ENCODE measurements at regions not wholly inside any gene's neighbourhood (a gene's known extent, or its start where the extent isn't known, plus 50 kb on each side); places are given as distances from the start of the nearest gene placed in this dataset.

- TF ChIP-seq POLR2A (IDR thresholded peaks at IDR 0.05; ENCODE audit: low read depth, low read length) (no peak), POLR2AphosphoS5 (IDR thresholded peaks at IDR 0.05; ENCODE audit: low read depth, low read length) (no peak)
Observed at GRCh38 chr6:128657181-128657580, 136.8 kb upstream of the PTPRK start.
